ENCODE measurements at regions not wholly inside any gene's neighbourhood (a gene's known extent, or its start where the extent isn't known, plus 50 kb on each side); places are given as distances from the start of the nearest gene placed in this dataset.

DNA sequence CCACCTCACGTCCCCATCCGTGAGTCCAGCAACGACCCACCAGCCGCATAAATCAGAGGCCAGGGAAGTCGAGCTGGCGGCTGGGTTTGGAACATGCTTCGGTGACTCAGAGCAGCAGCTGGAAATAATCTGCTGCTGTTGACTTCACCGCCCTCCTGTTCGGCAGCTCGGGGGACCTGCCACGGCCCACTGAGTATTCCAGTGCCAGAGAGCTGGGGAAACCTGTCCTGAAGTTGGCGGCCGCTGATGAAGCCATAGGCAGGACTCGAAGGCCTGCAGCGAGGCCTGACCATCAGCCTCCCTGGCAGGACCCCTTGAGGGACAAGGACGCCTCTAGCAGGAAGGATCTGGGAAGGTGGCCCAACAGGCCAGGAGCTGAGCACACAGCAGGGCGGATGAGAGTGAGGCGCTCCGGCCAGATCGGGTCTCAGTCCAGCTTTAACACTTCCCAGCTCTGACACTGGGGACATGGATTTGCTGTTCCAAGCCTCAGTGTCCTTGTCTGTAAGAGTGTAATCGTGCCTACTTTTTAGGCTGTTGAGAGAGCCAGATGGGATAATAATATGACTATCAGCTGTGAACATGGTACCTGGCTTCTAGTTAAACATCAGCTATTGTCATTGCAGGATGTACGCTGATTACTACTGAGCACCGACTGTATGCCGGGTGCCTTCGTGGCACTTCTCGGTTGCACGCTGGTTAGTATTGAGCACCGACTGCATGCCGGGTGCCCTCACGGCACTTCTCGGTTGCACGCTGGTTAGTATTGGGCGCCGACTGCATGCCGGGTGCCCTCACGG, 50.4 kb upstream of the CIBAR2 start:
- no peak for DNase-seq

DNA sequence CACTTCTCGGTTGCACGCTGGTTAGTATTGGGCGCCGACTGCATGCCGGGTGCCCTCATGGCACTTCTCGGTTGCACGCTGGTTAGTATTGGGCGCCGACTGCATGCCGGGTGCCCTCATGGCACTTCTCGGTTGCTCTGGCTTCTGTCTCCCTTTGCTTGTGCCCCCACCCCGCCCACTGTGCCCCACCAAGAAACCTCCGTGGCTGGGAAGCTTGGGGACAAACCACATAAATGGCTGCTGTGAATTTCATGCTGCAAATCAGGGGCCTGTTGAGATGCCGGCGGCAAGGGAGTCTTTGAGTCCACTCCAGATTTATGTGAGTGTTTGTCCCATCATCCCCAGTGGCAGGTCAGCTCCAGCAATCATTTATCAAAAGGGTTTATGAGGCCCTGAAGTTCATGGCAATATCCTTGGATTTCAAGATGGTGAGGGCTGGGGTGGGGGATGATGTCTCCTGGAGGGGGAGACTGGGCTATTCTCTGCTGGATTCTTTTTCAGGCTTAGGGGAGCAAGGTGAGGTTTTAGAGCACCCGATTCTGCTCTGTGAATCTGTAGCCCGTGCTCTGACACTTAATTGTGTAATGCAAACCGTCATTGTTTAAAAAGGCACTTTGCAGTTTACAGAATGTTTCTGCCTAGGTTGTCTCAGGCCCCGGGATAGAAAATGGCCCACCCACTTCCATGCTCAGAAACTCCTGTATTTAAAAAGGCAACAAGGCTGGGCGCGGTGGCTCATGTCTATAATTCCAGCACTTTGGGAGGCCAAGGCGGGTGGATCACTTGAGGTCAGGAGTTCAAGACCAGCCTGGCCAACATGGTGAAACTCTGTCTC, 51.2 kb upstream of the CIBAR2 start:
- no peak for DNase-seq

DNA sequence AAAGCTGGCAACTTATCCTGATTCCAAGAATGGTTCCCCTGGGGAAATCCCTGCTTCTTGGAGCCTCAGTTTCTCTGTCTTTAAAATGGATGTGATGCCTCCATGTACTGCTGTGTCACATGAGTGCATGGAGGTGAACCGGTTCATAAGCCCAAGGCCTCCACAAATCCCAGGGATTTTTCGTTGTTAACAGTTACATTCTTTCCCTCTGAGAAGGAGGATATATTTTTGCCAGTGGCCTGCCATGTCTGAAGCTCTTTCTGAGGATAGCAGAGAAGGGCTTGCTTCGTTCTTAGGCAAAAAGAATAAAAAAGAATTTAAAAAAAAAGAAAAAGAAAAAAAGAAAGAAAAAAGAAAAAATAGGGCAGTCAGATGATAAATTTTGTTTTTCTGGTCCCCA, 52.2 kb upstream of the CIBAR2 start:
- DNase-seq = no peak

DNA sequence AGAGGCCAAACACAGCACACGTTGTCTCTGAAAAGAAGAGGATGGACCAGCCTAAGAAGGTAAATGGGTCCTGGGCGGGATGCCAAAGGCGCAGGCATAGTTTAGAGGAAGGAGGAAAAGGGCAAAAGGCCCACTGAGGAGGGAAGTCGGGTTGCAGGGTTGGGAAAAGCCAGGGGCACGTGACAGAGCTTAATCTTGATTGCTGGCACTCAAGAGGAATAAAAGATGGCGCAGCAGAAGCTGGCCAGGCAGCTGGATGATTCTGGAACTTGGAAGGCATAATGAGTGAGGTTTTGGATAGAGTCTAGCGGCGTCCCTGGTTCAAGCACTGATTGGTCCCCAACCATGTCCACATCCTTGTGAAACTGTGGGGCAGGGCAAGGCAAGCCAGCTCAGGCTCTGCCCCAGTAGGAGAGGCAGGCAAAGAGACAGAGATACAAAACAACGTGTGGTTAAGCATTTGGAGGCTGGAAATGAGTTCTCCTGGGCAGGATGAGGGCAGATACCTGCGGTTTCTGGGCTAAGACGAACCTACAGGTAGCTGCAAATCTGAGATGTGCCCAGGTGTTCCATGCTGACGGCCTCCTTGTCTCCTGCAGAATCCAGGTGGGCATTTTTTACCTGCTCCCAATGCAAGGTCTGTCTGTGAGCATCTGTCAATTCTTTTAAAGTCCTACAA, 52.7 kb upstream of the CIBAR2 start:
- no peak for DNase-seq

DNA sequence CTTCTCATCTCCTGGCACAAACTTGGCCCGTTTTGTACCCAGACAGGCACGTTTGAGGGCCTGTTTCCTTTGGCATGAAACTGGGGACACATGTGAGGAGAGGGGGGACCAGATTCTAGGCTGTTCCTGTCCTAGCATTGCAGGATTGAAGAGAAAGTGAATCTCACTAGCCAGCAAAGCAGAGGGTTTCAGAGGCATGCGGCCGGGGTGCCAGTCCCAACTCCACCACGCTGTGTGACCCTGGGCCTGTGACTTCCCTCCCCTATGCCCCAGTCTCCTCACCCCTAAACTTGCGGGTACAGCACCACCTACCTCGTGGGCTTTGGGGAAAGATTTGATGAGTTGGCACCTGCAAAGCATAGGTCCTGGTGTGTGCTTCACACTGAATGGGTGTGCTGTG, 53.5 kb upstream of the CIBAR2 start:
- no peak for DNase-seq

DNA sequence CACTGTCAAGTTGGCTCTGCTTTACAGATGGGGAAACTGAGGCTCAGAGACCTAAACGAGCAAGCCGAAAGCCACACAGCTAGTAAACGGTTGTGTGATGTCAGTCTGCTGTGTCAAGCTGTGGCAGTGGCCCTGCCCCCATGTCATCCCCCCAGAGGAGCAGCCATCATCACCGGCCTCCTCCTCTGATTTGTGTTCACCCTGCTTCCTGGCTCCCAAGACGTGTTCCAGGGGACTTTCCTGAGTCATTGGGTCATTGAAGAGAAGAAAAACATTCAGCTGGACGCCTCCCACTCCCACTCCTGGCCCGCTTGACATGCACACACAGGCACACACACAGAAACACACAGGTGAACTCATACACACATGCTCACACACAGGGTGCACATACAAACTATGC, 54.0 kb upstream of the CIBAR2 start:
- DNase-seq = no peak

DNA sequence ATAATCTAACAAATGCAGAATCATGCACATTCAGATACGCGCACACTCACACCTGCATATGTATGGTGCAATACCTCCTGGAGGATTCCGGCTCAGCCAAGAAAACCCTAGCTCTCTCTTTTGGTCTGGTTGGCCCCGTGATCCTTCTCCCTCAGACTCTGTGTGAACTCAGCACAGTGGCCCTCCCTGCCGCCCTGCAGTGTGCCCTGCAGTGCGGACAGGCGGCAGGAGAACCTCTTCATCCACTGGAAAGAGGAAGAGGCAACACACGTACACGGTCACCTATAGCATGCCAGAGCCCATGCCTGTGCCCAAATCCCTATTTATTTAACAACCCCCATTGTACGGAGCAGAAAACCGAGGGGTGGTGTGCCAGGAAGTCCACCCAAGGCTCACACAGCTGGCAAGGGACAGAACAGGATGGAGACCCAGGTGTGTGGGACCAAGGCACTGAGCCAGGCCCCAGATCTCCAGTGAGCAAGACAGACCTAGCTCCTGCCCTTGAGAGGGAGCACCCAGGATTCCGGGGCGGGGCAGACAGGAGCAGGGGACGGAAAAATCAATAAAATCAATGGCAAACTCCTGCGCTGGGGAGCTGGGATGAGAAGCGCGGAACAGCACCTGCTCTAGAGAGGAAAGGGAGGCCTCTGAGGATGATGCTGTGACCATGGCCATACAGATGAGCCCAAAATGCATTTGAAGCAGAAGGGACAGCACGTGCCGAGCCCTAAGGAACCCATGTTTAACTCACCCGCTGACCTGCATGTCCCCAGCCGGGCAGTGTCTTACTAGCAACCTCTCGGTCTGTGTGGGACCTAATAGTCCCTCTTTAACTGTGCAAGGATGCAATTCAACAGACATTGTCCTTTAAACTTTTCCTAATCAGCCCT, 54.7 kb upstream of the CIBAR2 start:
- no peak for DNase-seq

DNA sequence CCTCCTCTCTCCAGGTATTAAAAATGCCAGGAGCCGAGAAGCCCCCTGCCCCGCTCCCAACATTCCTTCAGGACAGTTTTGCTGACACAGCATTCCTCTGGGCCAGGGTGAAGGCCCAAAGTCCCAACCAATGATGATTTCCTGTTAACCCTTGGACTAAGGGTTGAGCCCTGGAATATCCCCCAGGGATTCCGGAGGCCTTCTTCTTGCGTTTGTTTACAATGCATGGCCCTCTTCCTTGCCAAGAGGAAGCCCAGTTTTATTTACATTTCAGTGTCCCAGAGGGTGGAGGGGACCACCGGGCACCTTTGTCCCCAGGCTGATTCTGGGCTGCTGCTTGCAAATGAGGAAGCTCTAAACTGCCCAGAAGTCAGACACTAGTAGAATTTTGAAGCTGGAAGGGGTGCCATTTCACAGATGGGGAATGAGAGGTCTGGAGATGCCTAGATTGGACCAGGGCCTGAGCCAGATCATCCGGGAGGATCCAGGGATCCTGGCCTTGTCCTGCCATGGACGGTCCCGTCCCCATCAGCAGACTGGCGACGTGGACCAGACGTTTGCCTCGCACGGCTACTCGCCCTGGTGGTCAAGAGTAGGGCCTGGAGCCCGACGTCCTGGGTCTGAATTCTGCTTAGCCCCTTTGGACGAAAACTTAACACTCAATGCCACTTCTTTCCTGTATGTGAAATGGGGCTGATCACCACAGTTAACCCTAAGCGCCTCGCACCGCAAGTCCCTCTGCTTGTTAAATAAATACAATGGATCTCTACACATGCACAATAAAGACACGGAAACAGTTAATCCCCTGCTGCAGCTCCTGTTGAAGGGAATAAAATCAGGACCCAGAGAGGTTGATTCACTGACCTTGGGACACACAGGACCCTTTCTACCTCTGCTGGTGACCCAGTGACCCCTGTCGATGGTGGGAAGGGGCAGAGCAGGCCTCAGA, 55.6 kb upstream of the CIBAR2 start:
- no peak for DNase-seq

DNA sequence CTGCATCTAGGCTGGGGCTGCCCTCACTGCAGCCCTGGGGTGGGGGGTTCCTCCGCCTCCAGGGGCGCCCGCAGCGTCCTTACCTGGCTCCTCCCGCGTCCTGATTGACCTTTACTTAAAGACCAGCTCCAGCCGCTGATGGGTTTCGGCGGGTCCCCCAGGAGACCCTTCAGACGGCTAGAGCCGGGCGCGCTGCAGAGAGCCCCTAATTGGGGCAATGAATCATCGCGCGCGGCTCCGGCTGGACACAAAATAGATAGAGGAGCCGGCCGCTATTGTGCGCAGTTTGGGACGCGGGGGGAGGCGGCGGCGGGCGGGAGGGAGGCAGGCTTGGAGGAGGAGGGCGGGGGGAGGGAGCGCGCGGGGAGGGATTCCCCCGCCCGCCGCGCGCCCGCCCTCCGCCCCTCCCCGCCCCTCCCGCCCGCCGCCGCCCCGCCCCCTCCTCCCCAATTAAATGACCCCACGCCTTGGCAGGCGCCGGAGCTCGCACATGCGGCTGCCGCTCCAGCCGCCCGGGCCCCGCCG, 56.5 kb upstream of the CIBAR2 start:
- DNase-seq = no peak

DNA sequence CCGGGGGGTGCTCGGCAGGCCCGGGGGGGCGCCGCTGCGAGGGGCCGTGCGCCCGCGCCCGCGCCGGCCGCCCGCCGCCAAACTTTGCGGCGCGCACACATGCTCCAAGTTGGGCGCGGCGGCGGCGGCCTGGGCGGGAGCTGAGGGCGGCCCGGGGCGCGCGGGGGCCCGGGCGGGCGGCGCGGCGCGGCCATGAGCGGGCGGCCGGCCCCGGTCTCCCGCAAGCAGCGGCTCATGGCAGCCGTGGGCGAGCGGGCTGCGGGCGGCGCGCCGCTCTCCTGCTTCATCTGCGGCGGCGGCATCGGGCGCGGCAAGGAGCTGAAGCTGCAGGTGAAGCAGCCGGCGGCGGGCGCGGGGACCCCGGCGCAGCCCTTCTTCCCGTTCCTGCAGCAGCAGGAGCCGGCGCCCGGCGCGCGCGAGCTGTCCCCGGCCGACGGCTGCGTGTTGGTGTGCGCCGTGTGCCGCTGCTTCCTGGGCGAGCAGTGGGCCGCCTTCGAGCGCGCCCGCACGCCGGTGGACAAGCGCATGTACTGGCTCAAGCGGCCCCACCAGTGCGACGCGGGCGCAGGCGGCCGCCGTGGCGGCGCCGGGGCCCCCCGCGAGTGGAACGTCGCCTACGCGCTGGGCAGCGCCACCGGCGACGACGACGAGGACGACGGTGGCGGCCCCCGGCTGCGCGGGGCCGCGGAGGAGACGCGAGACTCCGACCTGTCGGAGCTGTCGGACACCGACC, 57.2 kb upstream of the CIBAR2 start:
- no peak for DNase-seq

DNA sequence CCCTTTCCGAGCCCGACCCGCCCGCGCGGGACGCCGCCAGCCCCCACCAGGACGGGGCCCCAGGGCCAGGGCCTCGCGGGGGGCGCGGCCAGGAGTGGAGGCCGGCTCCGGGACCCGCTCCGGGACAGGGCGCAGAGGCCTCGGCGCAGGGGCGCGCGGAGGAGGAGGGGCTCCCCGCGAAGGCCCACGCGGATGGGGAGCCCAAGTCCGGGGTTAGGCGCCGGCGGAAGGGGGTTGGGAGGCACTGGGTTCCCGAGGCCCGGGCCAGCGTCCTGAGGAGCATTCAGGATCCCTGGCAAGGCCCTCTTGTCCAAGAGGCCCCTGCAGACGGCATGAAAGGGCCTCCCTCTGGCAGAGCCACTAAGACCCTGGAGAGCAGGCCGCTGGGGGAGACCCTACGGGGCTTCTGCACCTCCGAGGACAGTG, 57.8 kb upstream of the CIBAR2 start:
- DNase-seq = no peak

DNA sequence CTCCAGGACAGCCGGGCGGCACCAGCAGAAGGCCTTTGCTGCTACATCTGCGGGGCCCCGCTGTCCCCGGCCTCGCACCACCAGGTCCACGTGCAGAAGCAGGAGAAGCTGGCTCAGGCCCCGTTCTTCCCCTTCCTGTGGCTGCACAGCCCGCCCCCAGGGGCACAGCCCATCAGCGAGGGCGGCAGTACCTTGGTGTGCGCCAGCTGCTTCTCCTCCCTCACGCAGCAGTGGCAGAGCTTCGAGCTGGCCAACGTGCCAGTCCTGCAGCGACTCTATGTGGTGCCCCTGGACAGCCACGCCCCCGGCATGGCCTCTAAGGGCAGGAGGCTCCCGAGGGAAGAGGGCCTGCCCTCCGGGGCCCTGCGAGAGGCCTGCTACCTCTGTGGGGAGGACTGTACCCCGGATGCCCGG, 58.3 kb upstream of the CIBAR2 start:
- DNase-seq = no peak

DNA sequence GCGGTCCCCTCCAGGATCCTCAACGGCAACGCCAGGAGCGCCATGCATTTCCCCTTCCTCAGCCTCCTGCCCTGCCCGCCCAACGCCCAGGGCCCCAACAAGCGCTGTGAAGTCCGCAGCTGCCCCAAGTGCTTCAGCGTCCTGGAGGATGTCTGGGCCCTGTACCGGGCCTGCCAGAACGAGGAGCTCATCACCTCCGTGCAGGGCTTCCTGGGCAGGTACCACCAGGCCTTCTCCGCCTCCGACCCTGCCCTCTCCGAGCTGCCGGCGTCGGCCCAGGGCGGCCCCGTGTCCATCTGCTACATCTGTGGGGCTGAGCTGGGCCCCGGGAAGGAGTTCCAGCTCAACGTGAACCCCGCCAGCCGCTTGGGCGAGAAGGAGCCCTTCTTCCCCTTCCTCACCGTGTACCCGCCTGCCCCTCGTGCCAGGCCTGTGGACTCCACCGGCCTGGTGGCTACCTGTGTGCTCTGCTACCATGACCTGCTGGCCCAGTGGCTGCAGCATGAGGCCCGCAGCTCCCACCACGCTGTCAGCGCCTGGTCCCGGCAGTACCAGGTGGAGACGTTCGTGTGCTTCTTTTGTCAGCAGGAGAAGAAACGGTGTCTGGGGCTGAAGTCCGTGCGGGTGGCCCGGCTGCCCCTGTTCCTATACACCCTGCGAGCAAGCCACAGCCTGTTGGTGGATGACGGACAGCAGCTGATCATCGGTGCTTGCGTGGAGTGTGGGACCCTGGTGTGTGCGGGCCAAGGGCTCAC, 58.9 kb upstream of the CIBAR2 start:
- no peak for DNase-seq

DNA sequence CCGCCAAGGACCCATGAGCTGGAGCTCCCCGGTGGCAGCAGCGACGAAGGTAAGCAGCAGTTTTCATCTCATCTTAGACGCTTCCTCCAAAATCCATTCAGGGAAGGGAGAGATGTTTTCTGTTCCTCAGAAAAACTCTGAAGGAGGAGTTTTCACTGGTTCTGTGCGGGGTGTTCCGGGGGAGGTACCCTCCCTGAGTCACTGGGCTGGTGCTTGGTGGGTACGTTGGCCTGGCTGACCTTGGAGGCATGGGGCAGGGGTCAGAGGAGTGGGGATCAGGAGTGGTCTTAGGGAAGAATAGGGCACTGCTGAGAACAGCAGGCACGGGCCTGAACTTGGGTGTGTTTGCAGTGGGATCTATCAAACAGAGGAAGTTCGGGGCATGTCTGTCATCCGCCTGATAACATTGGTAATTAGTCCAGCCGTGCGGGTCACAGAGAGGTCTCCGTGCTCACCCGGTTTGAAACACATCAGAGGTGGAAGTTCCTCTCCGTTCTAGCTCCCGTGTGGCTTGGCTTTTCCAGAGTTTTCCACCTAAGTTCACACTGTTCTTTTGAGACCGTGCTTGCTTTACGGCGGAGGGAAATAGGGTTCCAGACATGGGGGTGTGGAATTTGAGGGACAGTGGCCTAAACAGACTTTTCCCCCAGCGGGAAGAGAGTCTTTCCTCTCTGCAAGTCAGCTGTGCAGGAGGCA, 59.6 kb upstream of the CIBAR2 start:
- DNase-seq = no peak

DNA sequence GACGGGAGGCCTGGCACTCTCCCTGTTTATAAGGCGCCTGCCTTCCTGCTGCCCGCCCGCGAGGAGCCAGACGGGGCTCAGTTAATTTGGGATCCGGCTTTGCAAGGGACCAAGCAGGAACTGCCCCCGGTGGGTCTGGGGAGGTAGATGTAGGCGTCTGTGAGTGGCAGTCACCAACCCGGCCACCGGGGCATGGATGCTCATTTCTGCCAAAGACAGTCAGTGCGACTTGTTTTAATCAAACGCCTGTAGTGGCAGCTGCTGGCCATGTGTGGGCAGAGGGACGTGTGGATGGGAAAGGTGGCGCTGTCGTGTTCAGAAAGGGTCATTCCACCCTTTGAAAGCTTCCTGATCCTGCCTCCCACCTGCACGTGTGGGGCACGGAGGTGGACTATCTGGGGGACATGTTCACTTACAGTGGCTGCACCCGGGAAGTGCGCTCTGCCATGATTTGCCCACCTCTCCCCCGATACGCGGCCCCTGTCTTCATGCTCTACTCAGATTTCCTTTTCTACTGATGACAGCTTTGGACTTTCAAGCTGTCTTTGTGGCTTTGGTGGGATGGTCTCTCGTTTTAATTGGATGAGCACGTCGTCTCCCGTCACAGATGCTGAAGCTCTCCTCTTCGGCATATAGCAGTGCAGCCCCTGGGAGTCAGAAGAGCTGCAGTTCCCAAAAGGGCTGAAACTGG, 60.3 kb upstream of the CIBAR2 start:
- no peak for DNase-seq

DNA sequence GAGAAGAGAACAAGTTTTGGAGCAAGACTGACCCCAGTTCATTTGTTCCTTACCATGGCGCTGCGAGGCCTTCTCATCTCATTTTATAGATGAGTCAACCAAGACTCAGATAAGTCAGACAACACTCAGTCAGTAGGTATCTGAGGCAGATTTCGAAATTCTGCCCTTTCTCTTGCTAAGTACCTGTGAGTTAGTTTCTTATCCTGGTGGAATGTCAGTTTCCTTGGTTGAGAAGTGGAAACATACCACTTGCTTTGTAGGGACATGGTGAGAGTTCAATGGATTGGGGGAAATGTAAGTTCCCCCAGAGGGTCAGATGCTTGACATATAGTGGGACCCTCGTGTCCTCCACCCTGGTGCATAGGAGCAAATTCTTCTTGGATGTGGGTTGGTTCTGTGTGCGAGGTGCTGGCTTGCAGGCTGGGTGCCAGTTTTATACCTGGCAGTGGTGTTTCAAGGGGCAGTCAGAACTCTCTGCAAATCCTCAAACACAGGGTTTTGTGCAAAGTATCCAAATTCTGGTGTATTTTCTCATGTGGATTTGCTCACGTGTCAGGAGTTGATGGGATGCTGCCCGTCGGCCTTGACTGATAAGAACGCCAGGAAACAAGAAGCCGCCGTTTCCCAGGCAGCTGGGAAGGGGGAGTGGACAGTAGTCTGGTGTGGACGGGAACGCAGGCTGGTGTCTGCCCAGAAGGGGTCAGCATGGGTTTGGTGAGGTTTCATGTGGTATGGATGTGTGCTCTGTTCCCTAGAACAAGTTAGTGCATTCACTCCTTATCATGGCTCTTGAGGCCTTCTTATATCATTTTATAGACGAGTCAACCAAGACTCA, 61.1 kb upstream of the CIBAR2 start:
- DNase-seq = no peak

DNA sequence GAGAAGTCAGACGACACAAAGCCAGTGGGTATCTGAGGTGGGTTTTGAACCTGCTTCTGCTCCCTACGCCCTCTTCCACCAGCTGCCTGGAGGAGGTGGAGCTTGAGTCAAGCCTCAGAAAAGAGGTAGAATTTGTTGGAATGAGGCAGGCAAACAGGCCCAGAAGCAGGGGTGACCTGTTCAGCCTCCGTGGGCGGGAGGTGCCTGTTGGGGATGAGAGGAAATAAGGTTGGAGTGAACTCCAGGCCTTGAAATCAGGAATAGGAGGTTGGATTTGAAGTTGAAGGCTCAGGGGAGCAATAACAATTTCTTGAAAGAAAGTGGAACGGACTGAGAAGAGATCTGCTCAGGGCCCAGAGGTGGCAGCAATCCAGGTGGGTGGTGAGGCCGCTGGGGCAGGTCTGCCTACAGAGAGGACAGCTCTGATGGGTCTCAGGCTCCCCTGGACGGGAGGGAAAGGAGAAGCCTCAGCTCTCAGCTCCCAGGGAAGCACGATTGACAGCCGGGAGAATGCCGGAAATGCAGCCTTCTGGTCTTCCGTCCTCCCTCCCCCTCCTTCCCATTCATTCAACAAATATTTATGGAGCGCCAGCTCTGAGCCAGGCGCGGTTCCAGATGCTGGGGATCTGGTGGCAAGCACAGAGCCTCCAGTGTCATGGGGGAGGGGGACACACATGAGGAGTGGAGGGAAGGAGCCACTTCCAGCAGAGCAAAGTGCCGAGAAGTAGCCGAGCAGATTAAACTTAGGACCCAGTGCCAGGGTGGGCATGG, 61.9 kb upstream of the CIBAR2 start:
- no peak for DNase-seq

Measured in NCI-H2081 treated with DMSO at 0.1 percent for 48 hours (cell line).